Type B pancreatic cell (in vitro differentiated cells): ENCODE measurements at regions not wholly inside any gene's neighbourhood (a gene's known extent, or its start where the extent isn't known, plus 50 kb on each side); places are given as distances from the start of the nearest gene placed in this dataset.

ENCODE experiments used
- DNase-seq: peaks from one replicate; pipeline ENCODE4 v3.0.0; 2021; ENCODE audit warnings: mixed read lengths; ENCODE audit not compliant: unreplicated experiment; ENCODE audit errors: extremely low spot score
- H3K27ac Mint-ChIP-seq: 2 replicates; pipeline ENCODE4 v1.8.0; 2021; ENCODE audit warnings: mild to moderate bottlenecking, mixed read lengths
- H3K27me3 Mint-ChIP-seq: 2 replicates; pipeline ENCODE4 v1.8.0; 2021; ENCODE audit warnings: mixed read lengths
- H3K36me3 Mint-ChIP-seq: 2 replicates; pipeline ENCODE4 v1.8.0; 2021; ENCODE audit warnings: mixed read lengths
- H3K4me1 Mint-ChIP-seq: one replicate; pipeline ENCODE4 v1.8.0; 2021; ENCODE audit warnings: mixed read lengths; ENCODE audit not compliant: unreplicated experiment
- H3K4me3 Mint-ChIP-seq: 2 replicates; pipeline ENCODE4 v1.8.0; 2021; ENCODE audit warnings: mild to moderate bottlenecking, mixed read lengths
- H3K9me3 Mint-ChIP-seq: 2 replicates; pipeline ENCODE4 v1.8.0; 2021; ENCODE audit warnings: mixed read lengths
- TF ChIP-seq, protein P1 (sequence below): fragments of 200-600 bp; sonication (generic); conservative IDR thresholded peaks from 2 replicates; pipeline ENCODE4 v1.5.0; 2021; ENCODE audit warnings: antibody characterized with exemption, mild to moderate bottlenecking

DNA sequence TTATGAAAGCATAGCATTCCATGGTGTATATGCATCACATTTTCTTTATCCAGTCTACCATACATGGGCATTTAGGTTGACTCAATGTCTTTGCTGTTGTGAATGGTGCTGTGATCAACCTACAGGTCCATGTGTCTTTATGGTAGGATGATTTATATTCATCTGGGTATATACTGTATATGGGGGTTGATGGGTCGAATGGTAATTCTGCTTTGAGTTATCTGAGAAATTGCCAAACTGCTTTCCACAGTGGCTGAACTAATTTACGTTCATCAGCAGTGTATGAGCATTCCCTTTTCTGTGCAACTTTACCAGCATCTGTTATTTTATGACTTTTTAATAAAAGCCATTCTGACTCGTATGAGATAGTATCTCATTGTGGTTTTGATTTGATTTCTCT, 662.4 kb upstream of the BCHE start:
- H3K9me3 Mint-ChIP-seq = peaks cover 11% of the 10 kb centered on the region
- no peaks in the 10 kb centered on the region for H3K27me3 Mint-ChIP-seq
- H3K36me3 Mint-ChIP-seq = no peaks in the 10 kb centered on the region
- no peak for DNase-seq
- H3K4me3 Mint-ChIP-seq = no peak overlapping the region
- no peak overlapping the region for H3K27ac Mint-ChIP-seq
- TF ChIP-seq, protein P1, sequence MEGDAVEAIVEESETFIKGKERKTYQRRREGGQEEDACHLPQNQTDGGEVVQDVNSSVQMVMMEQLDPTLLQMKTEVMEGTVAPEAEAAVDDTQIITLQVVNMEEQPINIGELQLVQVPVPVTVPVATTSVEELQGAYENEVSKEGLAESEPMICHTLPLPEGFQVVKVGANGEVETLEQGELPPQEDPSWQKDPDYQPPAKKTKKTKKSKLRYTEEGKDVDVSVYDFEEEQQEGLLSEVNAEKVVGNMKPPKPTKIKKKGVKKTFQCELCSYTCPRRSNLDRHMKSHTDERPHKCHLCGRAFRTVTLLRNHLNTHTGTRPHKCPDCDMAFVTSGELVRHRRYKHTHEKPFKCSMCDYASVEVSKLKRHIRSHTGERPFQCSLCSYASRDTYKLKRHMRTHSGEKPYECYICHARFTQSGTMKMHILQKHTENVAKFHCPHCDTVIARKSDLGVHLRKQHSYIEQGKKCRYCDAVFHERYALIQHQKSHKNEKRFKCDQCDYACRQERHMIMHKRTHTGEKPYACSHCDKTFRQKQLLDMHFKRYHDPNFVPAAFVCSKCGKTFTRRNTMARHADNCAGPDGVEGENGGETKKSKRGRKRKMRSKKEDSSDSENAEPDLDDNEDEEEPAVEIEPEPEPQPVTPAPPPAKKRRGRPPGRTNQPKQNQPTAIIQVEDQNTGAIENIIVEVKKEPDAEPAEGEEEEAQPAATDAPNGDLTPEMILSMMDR = no peak
- no peaks in the 10 kb centered on the region for H3K4me1 Mint-ChIP-seq

DNA sequence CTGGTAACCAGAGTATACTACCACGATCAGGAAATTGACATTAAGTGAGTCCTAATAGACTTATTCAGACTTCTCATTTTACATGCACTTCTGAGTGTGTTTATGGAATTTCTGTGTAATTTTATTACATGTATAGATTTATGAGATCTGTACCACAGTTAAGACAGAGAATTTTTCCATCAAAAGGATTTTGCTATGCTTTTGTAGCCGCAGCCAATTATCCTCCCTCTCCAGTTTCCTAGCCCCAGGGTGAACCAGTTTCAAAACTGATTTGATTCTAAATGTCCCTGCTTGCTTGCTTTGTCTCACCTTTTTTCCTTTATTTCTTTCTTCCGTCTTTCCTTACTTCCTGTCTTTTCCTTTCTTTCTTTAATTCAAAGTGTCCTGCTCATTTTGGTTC, 661.2 kb upstream of the BCHE start:
- Mint-ChIP-seq H3K4me3 (no peak overlapping the region), H3K27ac (no peak overlapping the region), H3K27me3 (no peaks in the 10 kb centered on the region), H3K36me3 (no peaks in the 10 kb centered on the region), H3K4me1 (no peaks in the 10 kb centered on the region), H3K9me3 (peaks cover 7% of the 10 kb centered on the region)
- DNase-seq = no peak
- TF ChIP-seq, protein P1 = no peak

DNA sequence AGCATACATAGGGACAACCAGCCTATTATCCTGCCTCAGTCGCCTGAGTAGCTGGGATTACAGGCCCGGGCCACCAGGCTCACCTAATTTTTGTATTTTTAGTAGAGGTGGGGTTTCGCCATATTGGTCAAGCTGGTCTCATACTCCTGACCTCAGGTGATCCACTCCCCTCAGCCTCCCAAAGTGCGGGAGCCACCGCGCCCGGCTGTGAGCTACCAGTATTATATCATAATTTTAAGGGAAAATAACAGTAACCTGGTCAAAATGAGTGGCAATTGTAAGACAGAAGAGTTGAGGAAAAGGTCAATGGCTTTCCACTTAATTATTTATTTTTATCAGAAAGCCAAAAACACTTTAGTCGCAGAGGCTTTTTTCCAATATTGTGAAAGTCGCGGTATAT, 652.6 kb upstream of the BCHE start:
- TF ChIP-seq, protein P1 = no peak
- H3K36me3 Mint-ChIP-seq = no peaks in the 10 kb centered on the region
- H3K27ac Mint-ChIP-seq = no peak overlapping the region
- H3K27me3 Mint-ChIP-seq = no peaks in the 10 kb centered on the region
- no peaks in the 10 kb centered on the region for H3K4me1 Mint-ChIP-seq
- H3K9me3 Mint-ChIP-seq = no peaks in the 10 kb centered on the region
- no peak for DNase-seq
- no peak overlapping the region for H3K4me3 Mint-ChIP-seq

DNA sequence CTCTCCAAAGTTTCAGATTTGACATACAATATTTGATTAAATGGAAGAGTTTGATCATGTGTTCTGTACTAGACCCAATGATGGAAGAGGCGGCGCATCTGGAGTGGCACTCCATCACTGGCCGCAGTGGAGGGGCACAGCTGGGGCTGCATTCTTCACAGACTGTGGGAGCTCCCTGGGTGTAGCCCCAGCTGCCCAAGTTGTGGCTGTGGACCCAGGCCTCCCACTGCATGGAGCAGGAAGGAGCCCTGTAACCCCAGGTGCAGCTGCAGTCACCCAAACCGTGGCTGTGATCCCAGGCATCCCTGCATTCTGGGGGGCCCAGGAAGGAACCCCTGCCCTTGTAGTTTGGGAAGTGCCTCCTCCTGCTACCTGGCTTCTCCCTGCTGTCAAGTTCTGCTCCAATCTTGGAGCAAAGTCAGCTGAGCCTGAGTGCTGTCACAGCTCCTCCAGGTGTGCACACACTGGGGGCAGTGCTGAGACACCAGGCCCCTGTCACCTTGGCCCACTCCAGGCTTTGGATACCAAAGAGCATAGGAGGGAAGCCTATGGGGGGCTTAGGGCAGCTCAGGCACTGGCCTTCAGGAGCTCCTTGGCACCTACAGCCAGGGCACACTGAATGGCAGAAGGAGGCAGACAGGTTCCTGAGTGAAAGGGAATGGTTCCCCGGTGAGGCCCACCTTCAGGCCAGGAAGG, 651.9 kb upstream of the BCHE start:
- TF ChIP-seq, protein P1 = no peak
- no peak overlapping the region for H3K4me3 Mint-ChIP-seq
- H3K27me3 Mint-ChIP-seq = no peaks in the 10 kb centered on the region
- no peaks in the 10 kb centered on the region for H3K4me1 Mint-ChIP-seq
- no peaks in the 10 kb centered on the region for H3K9me3 Mint-ChIP-seq
- H3K36me3 Mint-ChIP-seq = no peaks in the 10 kb centered on the region
- no peak for DNase-seq
- H3K27ac Mint-ChIP-seq = no peak overlapping the region

DNA sequence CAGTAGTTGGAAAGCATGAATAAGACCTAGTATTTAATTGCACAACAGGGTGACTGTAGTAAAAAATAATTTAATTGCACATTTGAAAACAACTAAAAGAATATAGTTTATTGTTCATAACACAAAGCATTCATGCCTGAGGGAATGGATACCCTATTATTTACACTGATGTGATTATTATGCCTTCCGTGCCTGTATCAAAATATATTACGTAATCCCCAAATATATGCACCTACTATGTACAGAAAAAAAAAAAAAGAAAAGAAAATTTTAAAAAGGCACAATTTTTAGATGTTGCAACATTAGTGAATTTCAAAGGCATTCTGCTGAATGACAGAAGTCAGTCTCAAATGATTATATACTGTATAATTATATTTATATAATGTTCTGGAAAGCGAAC, 647.2 kb upstream of the BCHE start:
- no peaks in the 10 kb centered on the region for H3K9me3 Mint-ChIP-seq
- H3K36me3 Mint-ChIP-seq = no peaks in the 10 kb centered on the region
- no peak for DNase-seq
- no peaks in the 10 kb centered on the region for H3K4me1 Mint-ChIP-seq
- no peaks in the 10 kb centered on the region for H3K27me3 Mint-ChIP-seq
- no peak overlapping the region for H3K27ac Mint-ChIP-seq
- TF ChIP-seq, protein P1 = no peak
- H3K4me3 Mint-ChIP-seq = no peak overlapping the region

DNA sequence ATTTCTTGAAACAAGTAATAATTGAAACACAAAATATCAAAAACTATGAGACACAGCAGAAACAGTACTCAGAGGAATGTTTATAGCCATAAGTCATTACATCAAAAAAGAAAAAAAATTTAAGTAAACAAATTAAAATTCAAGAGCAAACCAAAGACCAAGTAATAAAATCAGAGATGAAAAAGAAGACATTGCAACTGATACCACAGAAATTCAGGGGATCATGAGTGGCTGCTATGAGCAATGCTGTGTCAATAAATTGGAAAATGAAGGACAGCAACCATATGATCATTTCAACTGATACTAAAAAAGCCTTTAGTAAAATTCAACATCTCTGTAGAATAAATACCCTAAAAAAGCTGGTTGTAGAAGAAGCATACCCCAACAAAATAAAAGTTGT, 644.1 kb upstream of the BCHE start:
- no peaks in the 10 kb centered on the region for H3K4me1 Mint-ChIP-seq
- no peaks in the 10 kb centered on the region for H3K36me3 Mint-ChIP-seq
- no peak overlapping the region for H3K27ac Mint-ChIP-seq
- no peak for DNase-seq
- H3K9me3 Mint-ChIP-seq = no peaks in the 10 kb centered on the region
- H3K4me3 Mint-ChIP-seq = no peak overlapping the region
- TF ChIP-seq, protein P1 = no peak
- no peaks in the 10 kb centered on the region for H3K27me3 Mint-ChIP-seq
